22Rv1 (cell line): ENCODE measurements at regions not wholly inside any gene's neighbourhood (a gene's known extent, or its start where the extent isn't known, plus 50 kb on each side); places are given as distances from the start of the nearest gene placed in this dataset.

Experiments used
- H3K27ac ChIP-seq: fragments of 450-650 bp; 2 replicates; pipeline ENCODE4 v1.5.1; 2017
- ZFX ChIP-seq: fragments of 450-650 bp; IDR thresholded peaks from 2 replicates; pipeline ENCODE4 v1.6.1; 2017; ENCODE audit warnings: antibody characterized with exemption, borderline replicate concordance
- TF ChIP-seq, protein P1 (sequence below): fragments of 450-650 bp; IDR thresholded peaks from 2 replicates; pipeline ENCODE4 v1.5.1; 2017; ENCODE audit warnings: mild to moderate bottlenecking

DNA sequence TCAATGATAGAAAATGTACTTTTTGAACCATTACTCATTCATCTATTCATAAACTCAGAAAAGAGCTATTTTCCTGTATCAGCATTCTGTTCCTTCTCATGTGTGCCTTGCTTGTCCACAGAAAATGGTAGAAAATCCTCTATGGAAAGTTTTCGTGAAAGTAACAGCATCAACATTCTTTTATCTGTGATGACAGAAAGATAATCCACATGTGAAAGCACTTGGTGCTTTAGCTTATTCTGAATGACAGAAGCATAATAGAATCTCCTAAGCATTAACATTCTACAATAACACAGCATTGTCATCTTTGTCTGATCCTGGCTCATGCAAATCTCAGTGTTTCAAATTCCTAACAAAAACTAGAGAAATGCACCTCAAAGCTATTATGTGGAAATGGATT lies 431.9 kb downstream of the ADAMTS20 start:
- H3K27ac ChIP-seq: no peak overlapping the region
- no peak for TF ChIP-seq ZFX
- TF ChIP-seq, protein P1, sequence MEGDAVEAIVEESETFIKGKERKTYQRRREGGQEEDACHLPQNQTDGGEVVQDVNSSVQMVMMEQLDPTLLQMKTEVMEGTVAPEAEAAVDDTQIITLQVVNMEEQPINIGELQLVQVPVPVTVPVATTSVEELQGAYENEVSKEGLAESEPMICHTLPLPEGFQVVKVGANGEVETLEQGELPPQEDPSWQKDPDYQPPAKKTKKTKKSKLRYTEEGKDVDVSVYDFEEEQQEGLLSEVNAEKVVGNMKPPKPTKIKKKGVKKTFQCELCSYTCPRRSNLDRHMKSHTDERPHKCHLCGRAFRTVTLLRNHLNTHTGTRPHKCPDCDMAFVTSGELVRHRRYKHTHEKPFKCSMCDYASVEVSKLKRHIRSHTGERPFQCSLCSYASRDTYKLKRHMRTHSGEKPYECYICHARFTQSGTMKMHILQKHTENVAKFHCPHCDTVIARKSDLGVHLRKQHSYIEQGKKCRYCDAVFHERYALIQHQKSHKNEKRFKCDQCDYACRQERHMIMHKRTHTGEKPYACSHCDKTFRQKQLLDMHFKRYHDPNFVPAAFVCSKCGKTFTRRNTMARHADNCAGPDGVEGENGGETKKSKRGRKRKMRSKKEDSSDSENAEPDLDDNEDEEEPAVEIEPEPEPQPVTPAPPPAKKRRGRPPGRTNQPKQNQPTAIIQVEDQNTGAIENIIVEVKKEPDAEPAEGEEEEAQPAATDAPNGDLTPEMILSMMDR: no peak

DNA sequence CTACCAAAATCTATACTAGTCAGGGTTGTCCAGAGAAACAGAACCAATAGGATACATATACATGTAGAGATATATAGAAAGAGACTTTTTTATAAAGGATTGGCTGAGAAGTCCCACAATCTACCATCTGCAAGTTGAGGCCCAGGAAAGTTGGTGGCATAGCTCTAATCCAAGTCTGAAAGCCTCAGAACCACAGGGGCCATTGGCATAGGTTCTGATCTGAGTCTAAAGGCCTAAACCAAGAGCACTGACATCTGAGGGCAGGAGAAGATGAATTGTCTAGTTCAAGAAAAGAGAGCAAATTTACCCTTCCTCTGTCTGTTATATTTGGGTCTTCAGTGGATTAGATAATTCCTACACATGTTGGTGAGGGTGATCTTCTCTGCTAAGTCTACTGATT lies 433.1 kb downstream of the ADAMTS20 start:
- no peak overlapping the region for H3K27ac ChIP-seq
- TF ChIP-seq ZFX: no peak
- TF ChIP-seq, protein P1: no peak

DNA sequence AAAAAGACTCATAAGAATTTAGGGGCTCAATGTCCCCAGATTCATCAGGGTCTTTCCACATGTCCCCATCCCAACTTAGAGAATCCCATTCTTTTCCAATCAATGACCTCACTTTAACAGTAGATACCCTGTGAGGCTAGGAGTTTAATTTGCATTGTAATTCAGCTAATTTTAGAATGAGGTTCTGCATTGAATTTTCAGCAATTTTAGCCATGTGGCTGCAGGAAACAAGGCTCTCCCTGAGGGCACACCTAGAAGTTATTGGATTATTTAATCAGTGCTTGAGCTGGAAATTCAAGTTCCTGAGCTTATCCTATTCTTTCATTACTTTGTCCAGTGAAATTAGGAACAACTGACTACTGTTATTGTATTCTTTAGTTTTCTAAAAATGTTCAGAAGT lies 433.8 kb downstream of the ADAMTS20 start:
- no peak for TF ChIP-seq ZFX
- TF ChIP-seq, protein P1: no peak
- no peak overlapping the region for H3K27ac ChIP-seq

DNA sequence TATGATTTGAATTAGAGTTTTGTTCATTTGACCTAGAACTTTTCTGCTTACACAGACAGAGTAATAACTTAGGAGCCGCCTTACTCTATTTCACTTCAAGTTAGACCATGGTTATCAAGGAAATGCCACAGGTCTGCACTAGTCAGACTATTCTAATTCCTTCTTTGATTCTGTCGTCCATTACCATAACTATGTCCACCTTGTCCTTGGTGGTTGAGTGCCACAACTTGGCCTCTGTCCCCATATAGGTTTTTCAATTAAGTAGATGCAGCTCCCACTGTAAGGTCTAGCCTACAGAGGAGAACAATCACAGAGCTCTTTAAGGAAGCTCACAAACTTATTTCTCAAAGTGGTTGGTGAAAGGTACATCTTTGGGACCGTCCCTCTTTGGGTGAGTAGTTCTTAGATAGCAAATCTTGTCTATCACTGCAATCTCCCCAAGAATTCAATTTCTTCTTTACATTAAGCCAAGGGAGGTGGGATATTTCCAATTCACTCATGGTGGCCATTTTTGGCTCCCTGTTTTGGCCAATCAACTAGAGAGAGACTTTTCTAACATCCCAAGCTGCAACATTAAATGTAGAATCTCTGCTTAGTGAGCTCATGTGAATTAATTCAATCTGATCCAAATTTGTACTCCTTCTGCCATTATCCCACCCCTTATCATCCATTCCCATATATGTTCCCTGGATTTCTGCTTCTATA lies 434.6 kb downstream of the ADAMTS20 start:
- TF ChIP-seq, protein P1: no peak
- TF ChIP-seq ZFX: no peak
- no peak overlapping the region for H3K27ac ChIP-seq

DNA sequence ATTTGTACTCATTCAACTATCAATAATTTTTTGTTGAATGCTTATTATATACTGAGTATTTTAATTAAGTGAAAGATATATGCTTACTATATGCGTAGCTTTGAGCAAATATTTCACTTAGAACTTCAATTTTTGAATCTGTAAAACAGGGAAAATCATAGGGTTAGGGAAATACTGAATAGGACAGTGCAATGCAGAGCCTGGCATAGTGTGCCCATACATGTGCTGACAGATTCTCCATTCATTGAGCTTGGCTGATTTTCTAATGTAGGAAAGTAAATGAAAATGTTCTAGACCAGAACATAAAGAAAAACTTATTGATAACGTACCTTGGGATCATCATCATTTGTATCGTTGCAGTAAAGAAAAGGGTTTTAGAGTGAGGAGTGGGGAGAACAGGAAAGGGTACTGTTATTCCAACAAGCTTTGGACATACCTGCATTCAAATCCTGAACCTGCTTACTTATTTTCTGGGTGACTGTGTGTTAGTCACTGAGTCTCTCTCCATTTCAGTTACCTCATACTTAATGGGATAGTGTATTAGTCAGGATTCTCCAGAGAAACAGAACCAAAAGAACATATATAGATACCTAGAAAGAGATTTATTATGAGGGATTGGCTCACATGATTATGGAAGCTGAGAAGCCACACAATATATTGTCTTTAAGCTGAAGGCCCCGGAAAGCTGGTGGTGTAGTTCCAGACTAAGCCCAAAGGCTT lies 436.4 kb downstream of the ADAMTS20 start:
- H3K27ac ChIP-seq: no peak overlapping the region
- TF ChIP-seq, protein P1: no peak
- TF ChIP-seq ZFX: no peak

DNA sequence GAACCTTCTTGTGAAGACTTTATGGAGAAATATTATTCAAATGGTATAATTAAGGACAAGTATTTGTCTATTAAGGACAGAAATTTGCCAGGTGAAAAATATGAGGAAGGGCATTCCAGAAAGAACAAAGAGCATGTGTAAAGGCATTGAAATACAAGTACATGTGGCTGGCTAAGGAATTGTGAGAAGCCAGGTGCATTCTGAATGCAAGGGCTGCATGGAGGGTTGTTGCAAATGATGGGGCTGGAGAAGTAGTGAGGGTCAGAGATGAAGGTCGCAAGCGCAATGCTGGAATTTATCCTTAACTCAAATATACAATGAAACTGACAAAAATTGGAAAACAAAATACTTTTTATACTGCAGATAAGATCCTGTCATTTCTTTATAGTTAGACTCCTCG lies 437.7 kb downstream of the ADAMTS20 start:
- no peak overlapping the region for H3K27ac ChIP-seq
- TF ChIP-seq ZFX: no peak
- TF ChIP-seq, protein P1: no peak

DNA sequence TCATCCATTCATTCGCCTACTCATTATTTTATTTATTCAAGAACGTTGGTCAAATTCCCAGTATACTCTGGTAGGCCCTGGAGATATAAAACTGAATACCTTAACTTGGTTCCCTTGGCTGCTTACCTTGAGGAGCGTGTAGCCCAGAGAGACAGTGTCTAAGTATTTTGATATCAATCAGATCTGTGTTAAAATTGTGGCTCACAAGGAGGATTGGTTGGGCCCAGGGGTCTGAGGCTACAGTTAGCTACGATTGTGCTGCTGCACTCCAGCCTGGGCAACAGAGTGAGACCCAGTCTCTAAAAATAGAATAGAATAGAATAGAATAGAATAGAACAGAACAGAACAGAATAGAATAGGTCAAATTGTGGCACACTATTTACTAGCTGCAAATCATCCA lies 438.4 kb downstream of the ADAMTS20 start:
- H3K27ac ChIP-seq: no peak overlapping the region

More for the DNA sequence above, 438.4 kb downstream of the ADAMTS20 start:
- no peak for TF ChIP-seq ZFX
- TF ChIP-seq, protein P1: no peak
